Astrocyte (in vitro differentiated cells and primary cell): ENCODE measurements at regions not wholly inside any gene's neighbourhood (a gene's known extent, or its start where the extent isn't known, plus 50 kb on each side); places are given as distances from the start of the nearest gene placed in this dataset.
A peak's percentile ranks its signal among the peaks of the same experiment; 100 is the strongest.

Experiments
- DNase-seq: peaks from one replicate; pipeline ENCODE4 v3.0.0-alpha.2; 2010; ENCODE audit warnings: low read depth
- FAIRE-seq: peaks from 2 replicates; lab custom pipeline; 2011; peaks lifted over from hg19 to GRCh38; lab: Jason Lieb, UNC
- H2AFZ ChIP-seq: 2 replicates; pipeline ENCODE4 v1.6.0; 2012; ENCODE audit warnings: low read depth, low read length, inconsistent platforms
- H3K27ac ChIP-seq: 2 replicates; pipeline ENCODE4 v1.5.1; 2011; ENCODE audit warnings: low read depth, low read length, inconsistent platforms
- H3K27me3 ChIP-seq: 2 replicates; pipeline ENCODE4 v1.6.0; 2011; ENCODE audit warnings: low read length, inconsistent platforms; ENCODE audit not compliant: insufficient read depth
- H3K36me3 ChIP-seq: 2 replicates; pipeline ENCODE4 v1.5.1; 2011; ENCODE audit warnings: low read length, inconsistent platforms; ENCODE audit not compliant: insufficient read depth
- H3K4me1 ChIP-seq: 2 replicates; pipeline ENCODE4 v1.5.1; 2011; ENCODE audit warnings: low read length, inconsistent platforms; ENCODE audit not compliant: insufficient read depth
- H3K4me2 ChIP-seq: 2 replicates; pipeline ENCODE4 v1.6.0; 2012; ENCODE audit warnings: low read length, inconsistent platforms
- H3K4me3 ChIP-seq: 2 replicates; pipeline ENCODE4 v1.5.1; 2011; ENCODE audit warnings: low read depth, mild to moderate bottlenecking, low read length, inconsistent platforms; ENCODE audit not compliant: insufficient read depth
- H3K79me2 ChIP-seq: 2 replicates; pipeline ENCODE4 v1.6.0; 2012; ENCODE audit warnings: mild to moderate bottlenecking, low read length, inconsistent platforms; ENCODE audit not compliant: insufficient read depth
- H3K9ac ChIP-seq: 2 replicates; pipeline ENCODE4 v1.6.0; 2012; ENCODE audit warnings: mild to moderate bottlenecking, low read length, inconsistent platforms
- H3K9me3 ChIP-seq: 2 replicates; pipeline ENCODE4 v1.5.1; 2012; ENCODE audit warnings: low read depth, mild to moderate bottlenecking, low read length, inconsistent platforms; ENCODE audit not compliant: insufficient read depth
- H4K20me1 ChIP-seq: 2 replicates; pipeline ENCODE4 v1.6.0; 2012; ENCODE audit warnings: low read length, inconsistent platforms; ENCODE audit not compliant: insufficient read depth
- H3K27ac Mint-ChIP-seq: one replicate; pipeline ENCODE4 v1.8.0; 2021; ENCODE audit warnings: mild to moderate bottlenecking, mixed read lengths; ENCODE audit not compliant: unreplicated experiment
- H3K27me3 Mint-ChIP-seq: one replicate; pipeline ENCODE4 v1.8.0; 2021; ENCODE audit warnings: low read depth, mixed read lengths; ENCODE audit not compliant: unreplicated experiment
- H3K36me3 Mint-ChIP-seq: one replicate; pipeline ENCODE4 v1.8.0; 2021; ENCODE audit warnings: low read depth, mixed read lengths; ENCODE audit not compliant: unreplicated experiment
- H3K4me1 Mint-ChIP-seq: one replicate; pipeline ENCODE4 v1.8.0; 2021; ENCODE audit warnings: low read depth, mixed read lengths; ENCODE audit not compliant: unreplicated experiment
- H3K4me3 Mint-ChIP-seq: one replicate; pipeline ENCODE4 v1.8.0; 2021; ENCODE audit warnings: mild to moderate bottlenecking, moderate library complexity, mixed read lengths; ENCODE audit not compliant: unreplicated experiment
- H3K9me3 Mint-ChIP-seq: one replicate; pipeline ENCODE4 v1.8.0; 2021; ENCODE audit warnings: mild to moderate bottlenecking, mixed read lengths; ENCODE audit not compliant: unreplicated experiment
- EZH2 ChIP-seq: IDR thresholded peaks from 2 replicates; pipeline ENCODE4 v1.6.1; 2012; ENCODE audit warnings: mild to moderate bottlenecking, low read length, inconsistent platforms; ENCODE audit not compliant: insufficient read depth
- TF ChIP-seq, protein P1 (sequence below): IDR thresholded peaks from 2 replicates; pipeline ENCODE4 v1.5.1; 2011; ENCODE audit warnings: low read depth, mild to moderate bottlenecking, inconsistent platforms, low read length, moderate library complexity; ENCODE audit not compliant: insufficient read depth

GRCh38 chr4:13240066-13240465 lies 244.1 kb downstream of the RAB28 start:
- H3K4me2 ChIP-seq, result peak overlapping the region; percentile 20
- H3K27ac Mint-ChIP-seq, result peak overlapping the region; percentile 6
- TF ChIP-seq, protein P1, sequence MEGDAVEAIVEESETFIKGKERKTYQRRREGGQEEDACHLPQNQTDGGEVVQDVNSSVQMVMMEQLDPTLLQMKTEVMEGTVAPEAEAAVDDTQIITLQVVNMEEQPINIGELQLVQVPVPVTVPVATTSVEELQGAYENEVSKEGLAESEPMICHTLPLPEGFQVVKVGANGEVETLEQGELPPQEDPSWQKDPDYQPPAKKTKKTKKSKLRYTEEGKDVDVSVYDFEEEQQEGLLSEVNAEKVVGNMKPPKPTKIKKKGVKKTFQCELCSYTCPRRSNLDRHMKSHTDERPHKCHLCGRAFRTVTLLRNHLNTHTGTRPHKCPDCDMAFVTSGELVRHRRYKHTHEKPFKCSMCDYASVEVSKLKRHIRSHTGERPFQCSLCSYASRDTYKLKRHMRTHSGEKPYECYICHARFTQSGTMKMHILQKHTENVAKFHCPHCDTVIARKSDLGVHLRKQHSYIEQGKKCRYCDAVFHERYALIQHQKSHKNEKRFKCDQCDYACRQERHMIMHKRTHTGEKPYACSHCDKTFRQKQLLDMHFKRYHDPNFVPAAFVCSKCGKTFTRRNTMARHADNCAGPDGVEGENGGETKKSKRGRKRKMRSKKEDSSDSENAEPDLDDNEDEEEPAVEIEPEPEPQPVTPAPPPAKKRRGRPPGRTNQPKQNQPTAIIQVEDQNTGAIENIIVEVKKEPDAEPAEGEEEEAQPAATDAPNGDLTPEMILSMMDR, result no peak
- no peak for TF ChIP-seq EZH2

DNA sequence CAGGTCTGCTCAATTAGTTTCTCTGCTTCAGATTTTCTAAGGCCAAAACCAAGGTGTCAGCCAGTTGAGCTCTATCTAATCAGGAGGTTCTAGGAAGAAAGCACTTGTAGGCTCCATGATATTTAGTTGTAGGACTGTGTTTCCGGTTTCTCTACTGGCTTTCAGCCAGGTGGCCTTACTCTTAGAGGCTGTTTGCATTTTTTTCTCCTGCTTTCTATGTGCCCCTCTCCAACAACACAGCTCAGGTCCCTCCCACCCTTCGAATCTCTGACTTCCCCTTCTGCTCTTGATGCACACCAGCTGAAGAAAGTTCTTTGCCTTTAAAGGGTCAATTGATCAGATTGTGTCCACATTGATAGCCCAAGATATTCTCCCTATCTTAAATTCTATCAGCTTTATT lies 245.2 kb downstream of the RAB28 start:
- Histone ChIP-seq H3K27me3 (no peaks in the 10 kb centered on the region), H3K9me3 (no peaks in the 10 kb centered on the region), H4K20me1 (no peaks in the 10 kb centered on the region), H3K27ac (no peak overlapping the region), H2AFZ (no peak overlapping the region), H3K36me3 (no peaks in the 10 kb centered on the region), H3K4me2 (no peak overlapping the region), H3K79me2 (no peaks in the 10 kb centered on the region), H3K4me1 (peaks cover 4% of the 10 kb centered on the region), H3K9ac (no peak overlapping the region), H3K4me3 (no peak overlapping the region)
- H3K4me3 Mint-ChIP-seq, result no peak overlapping the region
- no peak overlapping the region for H3K27ac Mint-ChIP-seq
- H3K27me3 Mint-ChIP-seq, result no peaks in the 10 kb centered on the region
- no peaks in the 10 kb centered on the region for H3K9me3 Mint-ChIP-seq
- no peaks in the 10 kb centered on the region for H3K36me3 Mint-ChIP-seq
- TF ChIP-seq, protein P1, result no peak
- TF ChIP-seq EZH2, result no peak
- no peak for DNase-seq
- FAIRE-seq, result no peak
- peaks cover 11% of the 10 kb centered on the region for H3K4me1 Mint-ChIP-seq

More at GRCh38 chr4:13240066-13240465, 244.1 kb downstream of the RAB28 start:
- peak overlapping the region; percentile 6 for H2AFZ ChIP-seq
- no peak overlapping the region for H3K4me3 Mint-ChIP-seq
- no peaks in the 10 kb centered on the region for H3K36me3 Mint-ChIP-seq
- H3K9ac ChIP-seq, result no peak overlapping the region
- no peaks in the 10 kb centered on the region for H3K27me3 ChIP-seq
- no peak overlapping the region for H3K4me3 ChIP-seq
- no peaks in the 10 kb centered on the region for H3K9me3 Mint-ChIP-seq
- peaks cover 4% of the 10 kb centered on the region for H3K4me1 ChIP-seq
- no peaks in the 10 kb centered on the region for H3K79me2 ChIP-seq
- FAIRE-seq (no peak), DNase-seq (peak; percentile 92)
- H3K36me3 ChIP-seq, result no peaks in the 10 kb centered on the region
- no peak overlapping the region for H3K27ac ChIP-seq
- no peaks in the 10 kb centered on the region for H3K9me3 ChIP-seq
- no peaks in the 10 kb centered on the region for H3K27me3 Mint-ChIP-seq
- peaks cover 16% of the 10 kb centered on the region for H3K4me1 Mint-ChIP-seq
- no peaks in the 10 kb centered on the region for H4K20me1 ChIP-seq

DNA sequence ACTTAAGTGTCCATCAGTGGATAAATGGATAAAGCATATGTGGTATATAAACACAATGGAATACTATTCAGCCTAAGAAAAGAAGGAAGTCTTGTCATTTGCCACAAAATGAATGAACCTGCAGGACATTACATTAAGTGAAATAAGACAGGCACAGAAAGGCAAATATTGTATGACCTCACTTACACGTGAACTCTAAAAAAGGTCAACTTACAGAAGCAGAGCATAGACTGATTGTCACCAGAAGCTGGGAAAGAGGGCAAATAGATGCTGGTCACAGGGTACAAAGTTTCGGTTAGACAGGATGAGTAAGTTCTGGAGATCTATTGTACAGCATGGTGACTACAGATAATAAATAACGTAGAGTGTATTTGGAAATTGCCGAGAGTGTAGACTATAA lies 247.7 kb downstream of the RAB28 start:
- no peak overlapping the region for H3K9ac ChIP-seq
- Mint-ChIP-seq H3K36me3 (no peaks in the 10 kb centered on the region), H3K4me3 (no peak overlapping the region), H3K27ac (no peak overlapping the region), H3K9me3 (no peaks in the 10 kb centered on the region), H3K4me1 (peaks cover 11% of the 10 kb centered on the region), H3K27me3 (no peaks in the 10 kb centered on the region)
- no peaks in the 10 kb centered on the region for H3K27me3 ChIP-seq
- peaks cover 4% of the 10 kb centered on the region for H3K4me1 ChIP-seq
- H3K36me3 ChIP-seq, result no peaks in the 10 kb centered on the region
- H2AFZ ChIP-seq, result no peak overlapping the region
- no peak overlapping the region for H3K4me3 ChIP-seq
- H3K9me3 ChIP-seq, result no peaks in the 10 kb centered on the region
- FAIRE-seq, result no peak
- TF ChIP-seq EZH2, result no peak
- TF ChIP-seq, protein P1, result no peak
- no peaks in the 10 kb centered on the region for H4K20me1 ChIP-seq
- no peak for DNase-seq
- H3K27ac ChIP-seq, result no peak overlapping the region
- H3K4me2 ChIP-seq, result no peak overlapping the region
- H3K79me2 ChIP-seq, result no peaks in the 10 kb centered on the region
